Fibroblast of mammary gland (primary cell): ENCODE measurements at regions not wholly inside any gene's neighbourhood (a gene's known extent, or its start where the extent isn't known, plus 50 kb on each side); places are given as distances from the start of the nearest gene placed in this dataset.

ENCODE experiments used
- DNase-seq: peaks from one replicate; pipeline ENCODE4 v3.0.0-alpha.2; 2010; ENCODE audit warnings: low read depth
- H3K4me3 ChIP-seq: 2 replicates; pipeline ENCODE4 v1.5.1; 2011; ENCODE audit warnings: low read depth, mild to moderate bottlenecking, low read length, moderate library complexity; ENCODE audit not compliant: control insufficient read depth
- CTCF ChIP-seq: conservative IDR thresholded peaks from 2 replicates; pipeline ENCODE4 v1.5.1; 2011; ENCODE audit warnings: low read depth, low read length, inconsistent platforms; ENCODE audit not compliant: control insufficient read depth, insufficient read depth

- TF ChIP-seq CTCF, result no peak
- DNase-seq, result no peak
- no peak overlapping the region for H3K4me3 ChIP-seq
Measured at GRCh38 chr11:110962921-110963320, 250.7 kb upstream of the ARHGAP20 start.

GRCh38 chr11:110960167-110960566, 247.9 kb upstream of the ARHGAP20 start:
- DNase-seq, result no peak
- no peak overlapping the region for H3K4me3 ChIP-seq
- no peak for TF ChIP-seq CTCF

- H3K4me3 ChIP-seq, result no peak overlapping the region
- TF ChIP-seq CTCF, result no peak
- no peak for DNase-seq
Measured at GRCh38 chr11:110958216-110958615, 246.0 kb upstream of the ARHGAP20 start.

GRCh38 chr11:110955776-110956175, 243.5 kb upstream of the ARHGAP20 start:
- TF ChIP-seq CTCF, result no peak
- no peak for DNase-seq
- no peak overlapping the region for H3K4me3 ChIP-seq

- H3K4me3 ChIP-seq, result no peak overlapping the region
- no peak for DNase-seq
- TF ChIP-seq CTCF, result no peak
Measured at GRCh38 chr11:110951950-110952503, 239.8 kb upstream of the ARHGAP20 start.

- DNase-seq, result no peak
- TF ChIP-seq CTCF, result no peak
- H3K4me3 ChIP-seq, result no peak overlapping the region
Measured at GRCh38 chr11:110951037-110951949, 239.1 kb upstream of the ARHGAP20 start.
